ENCODE measurements at regions not wholly inside any gene's neighbourhood (a gene's known extent, or its start where the extent isn't known, plus 50 kb on each side); places are given as distances from the start of the nearest gene placed in this dataset.

GRCh38 chr1:201659572-201659971 is 120.6 kb downstream of the NAV1 start:
- Histone ChIP-seq H4K20me1 (ENCODE audit: insufficient read depth, low read length) (no peaks in the 10 kb centered on the region), H3K4me3 (ENCODE audit: low read length) (no peak overlapping the region), H3K4me1 (ENCODE audit: low read length) (no peaks in the 10 kb centered on the region), H3K9me3 (ENCODE audit: insufficient read depth, low read length) (no peaks in the 10 kb centered on the region), H3K4me2 (ENCODE audit: low read length) (no peak overlapping the region), H3K27me3 (ENCODE audit: low read depth, low read length) (no peaks in the 10 kb centered on the region), H2AFZ (ENCODE audit: low read depth, low read length) (no peak overlapping the region), H3K79me2 (ENCODE audit: low read length) (no peaks in the 10 kb centered on the region), H3K9ac (ENCODE audit: low read length) (no peak overlapping the region), H3K36me3 (replicated peaks; ENCODE audit: low read depth, low read length) (no peaks in the 10 kb centered on the region), H3K27ac (ENCODE audit: low read length) (no peak overlapping the region)
- TF ChIP-seq CTCF (IDR thresholded peaks at IDR 0.05; ENCODE audit: low read depth, low read length): no peak
- no peak for TF ChIP-seq EZH2phosphoT487 (IDR thresholded peaks at IDR 0.05; ENCODE audit: low read depth)

- Histone ChIP-seq H3K4me2 (ENCODE audit: low read length) (no peak overlapping the region), H3K9ac (ENCODE audit: low read length) (no peak overlapping the region), H2AFZ (ENCODE audit: low read depth, low read length) (no peak overlapping the region), H3K27me3 (ENCODE audit: low read depth, low read length) (peaks cover 7% of the 10 kb centered on the region), H3K4me1 (ENCODE audit: low read length) (no peaks in the 10 kb centered on the region), H3K79me2 (ENCODE audit: low read length) (no peaks in the 10 kb centered on the region), H3K27ac (ENCODE audit: low read length) (no peak overlapping the region), H3K9me3 (ENCODE audit: insufficient read depth, low read length) (no peaks in the 10 kb centered on the region), H3K36me3 (replicated peaks; ENCODE audit: low read depth, low read length) (no peaks in the 10 kb centered on the region), H3K4me3 (ENCODE audit: low read length) (no peak overlapping the region), H4K20me1 (ENCODE audit: insufficient read depth, low read length) (no peaks in the 10 kb centered on the region)
- TF ChIP-seq CTCF (IDR thresholded peaks at IDR 0.05; ENCODE audit: low read depth, low read length): no peak
- TF ChIP-seq EZH2phosphoT487 (IDR thresholded peaks at IDR 0.05; ENCODE audit: low read depth): no peak
Measured at GRCh38 chr1:201660931-201661822, 122.2 kb downstream of the NAV1 start.

- Histone ChIP-seq H3K27ac (ENCODE audit: low read length) (no peak overlapping the region), H3K79me2 (ENCODE audit: low read length) (no peaks in the 10 kb centered on the region), H3K36me3 (replicated peaks; ENCODE audit: low read depth, low read length) (no peaks in the 10 kb centered on the region), H3K4me2 (ENCODE audit: low read length) (no peak overlapping the region), H2AFZ (ENCODE audit: low read depth, low read length) (no peak overlapping the region), H4K20me1 (ENCODE audit: insufficient read depth, low read length) (no peaks in the 10 kb centered on the region), H3K4me1 (ENCODE audit: low read length) (no peaks in the 10 kb centered on the region), H3K9ac (ENCODE audit: low read length) (no peak overlapping the region), H3K27me3 (ENCODE audit: low read depth, low read length) (peaks cover 11% of the 10 kb centered on the region), H3K9me3 (ENCODE audit: insufficient read depth, low read length) (no peaks in the 10 kb centered on the region), H3K4me3 (ENCODE audit: low read length) (no peak overlapping the region)
- no peak for TF ChIP-seq EZH2phosphoT487 (IDR thresholded peaks at IDR 0.05; ENCODE audit: low read depth)
- no peak for TF ChIP-seq CTCF (IDR thresholded peaks at IDR 0.05; ENCODE audit: low read depth, low read length)
Measured at GRCh38 chr1:201661823-201662359, 123.0 kb downstream of the NAV1 start.

GRCh38 chr1:201662646-201663045 is 123.7 kb downstream of the NAV1 start:
- Histone ChIP-seq H3K9ac (ENCODE audit: low read length) (no peak overlapping the region), H3K79me2 (ENCODE audit: low read length) (no peaks in the 10 kb centered on the region), H3K27me3 (ENCODE audit: low read depth, low read length) (peaks cover 13% of the 10 kb centered on the region), H3K4me1 (ENCODE audit: low read length) (no peaks in the 10 kb centered on the region), H3K4me2 (ENCODE audit: low read length) (no peak overlapping the region), H3K27ac (ENCODE audit: low read length) (no peak overlapping the region), H4K20me1 (ENCODE audit: insufficient read depth, low read length) (no peaks in the 10 kb centered on the region), H3K36me3 (replicated peaks; ENCODE audit: low read depth, low read length) (no peaks in the 10 kb centered on the region), H3K4me3 (ENCODE audit: low read length) (no peak overlapping the region), H3K9me3 (ENCODE audit: insufficient read depth, low read length) (no peaks in the 10 kb centered on the region), H2AFZ (ENCODE audit: low read depth, low read length) (no peak overlapping the region)
- TF ChIP-seq EZH2phosphoT487 (IDR thresholded peaks at IDR 0.05; ENCODE audit: low read depth): no peak
- no peak for TF ChIP-seq CTCF (IDR thresholded peaks at IDR 0.05; ENCODE audit: low read depth, low read length)

Measured in OCI-LY3 (cell line).